Neural cell (in vitro differentiated cells): ENCODE measurements at regions not wholly inside any gene's neighbourhood (a gene's known extent, or its start where the extent isn't known, plus 50 kb on each side); places are given as distances from the start of the nearest gene placed in this dataset.
"Not testable (repeated sequence)": the region's sequence is repeated elsewhere in the genome, so short reads cannot be mapped to it uniquely, and the experiment has no call there.

Experiments
- H2AFZ ChIP-seq: fragments of 200-600, 300-800 bp; sonication (generic), shearing (Covaris generic); 2 replicates; pipeline ENCODE4 v1.6.0; 2014; ENCODE audit warnings: low read depth, mild to moderate bottlenecking, antibody characterized with exemption, low read length, moderate library complexity
- H3F3A ChIP-seq: fragments of 200-600 bp; shearing (Covaris generic); 2 replicates; pipeline ENCODE4 v1.6.1; 2016; ENCODE audit warnings: mild to moderate bottlenecking, moderate library complexity, mixed read lengths, antibody characterized with exemption, low read length; ENCODE audit not compliant: insufficient read depth, poor library complexity, severe bottlenecking
- H3K27ac ChIP-seq: fragments of 200-600, 300-800 bp; sonication (generic), shearing (Covaris generic); 2 replicates; pipeline ENCODE4 v1.5.1; 2014; ENCODE audit warnings: mild to moderate bottlenecking, low read length, moderate library complexity
- H3K27me3 ChIP-seq: fragments of 300-800, 200-600 bp; sonication (generic), shearing (Covaris generic); 2 replicates; pipeline ENCODE4 v1.6.0; 2014; ENCODE audit warnings: mild to moderate bottlenecking, low read depth, low read length, moderate library complexity; ENCODE audit not compliant: insufficient read depth
- H3K36me3 ChIP-seq: fragments of 300-800, 200-600 bp; sonication (generic), shearing (Covaris generic); 2 replicates; pipeline ENCODE4 v1.5.1; 2014; ENCODE audit warnings: mild to moderate bottlenecking, antibody characterized with exemption, low read length, moderate library complexity; ENCODE audit not compliant: insufficient read depth
- H3K4me2 ChIP-seq: fragments of 300-800, 200-600 bp; sonication (generic), shearing (Covaris generic); 2 replicates; pipeline ENCODE4 v1.6.0; 2014; ENCODE audit warnings: mild to moderate bottlenecking, low read length
- H3K4me3 ChIP-seq: fragments of 300-800, 200-600 bp; sonication (generic), shearing (Covaris generic); 2 replicates; pipeline ENCODE4 v1.5.1; 2014; ENCODE audit warnings: mild to moderate bottlenecking, low read length, moderate library complexity
- H3K79me2 ChIP-seq: fragments of 200-600 bp; shearing (Covaris generic); replicated peaks from 2 replicates; pipeline ENCODE4 v1.6.0; 2014; ENCODE audit warnings: mild to moderate bottlenecking, low read length, moderate library complexity; ENCODE audit not compliant: insufficient read depth
- H3K9ac ChIP-seq: fragments of 300-800, 200-600 bp; sonication (generic), shearing (Covaris generic); 2 replicates; pipeline ENCODE4 v1.6.1; 2016; ENCODE audit warnings: mild to moderate bottlenecking, low read length, mixed read lengths
- H3K9me2 ChIP-seq: fragments of 200-600 bp; shearing (Covaris generic); 2 replicates; pipeline ENCODE4 v1.6.1; 2016; ENCODE audit warnings: mild to moderate bottlenecking, low read length, mixed read lengths; ENCODE audit not compliant: insufficient read depth
- H3K9me3 ChIP-seq: fragments of 200-600, 300-800 bp; sonication (generic), shearing (Covaris generic); 2 replicates; pipeline ENCODE4 v1.6.1; 2016; ENCODE audit warnings: mild to moderate bottlenecking, mixed run types, low read length, moderate library complexity, mixed read lengths
- H4K20me1 ChIP-seq: fragments of 200-600 bp; shearing (Covaris generic); 2 replicates; pipeline ENCODE4 v1.6.1; 2016; ENCODE audit warnings: mild to moderate bottlenecking, mixed run types; ENCODE audit not compliant: insufficient read depth
- EP300 ChIP-seq: fragments of 450-650 bp; conservative IDR thresholded peaks from 2 replicates; pipeline ENCODE4 v1.6.1; 2014; ENCODE audit warnings: antibody characterized with exemption, mild to moderate bottlenecking, moderate library complexity; ENCODE audit not compliant: poor library complexity, severe bottlenecking
- EZH2 ChIP-seq: fragments of 200-600, 300-800 bp; shearing (Covaris generic), sonication (generic); IDR thresholded peaks from 2 replicates; pipeline ENCODE4 v1.6.1; 2014; ENCODE audit warnings: antibody characterized with exemption, low read length, borderline replicate concordance, mild to moderate bottlenecking; ENCODE audit not compliant: insufficient read depth, poor library complexity, severe bottlenecking
- MXI1 ChIP-seq: fragments of 450-650 bp; conservative IDR thresholded peaks from 2 replicates; pipeline ENCODE4 v1.6.1; 2014; ENCODE audit warnings: antibody characterized with exemption, mild to moderate bottlenecking; ENCODE audit not compliant: poor library complexity, severe bottlenecking
- POLR2AphosphoS5 ChIP-seq: IDR thresholded peaks from 2 replicates; pipeline ENCODE4 v1.6.1; 2012
- RAD21 ChIP-seq: fragments of 450-650 bp; conservative IDR thresholded peaks from 2 replicates; pipeline ENCODE4 v1.6.1; 2014; ENCODE audit warnings: antibody characterized with exemption, mild to moderate bottlenecking, moderate library complexity
- REST ChIP-seq: IDR thresholded peaks from 2 replicates; pipeline ENCODE4 v1.6.1; 2012; ENCODE audit warnings: borderline replicate concordance
- SMC3 ChIP-seq: fragments of 450-650 bp; conservative IDR thresholded peaks from 2 replicates; pipeline ENCODE4 v1.6.1; 2014; ENCODE audit warnings: antibody characterized with exemption, mild to moderate bottlenecking, moderate library complexity; ENCODE audit not compliant: poor library complexity
- TAF1 ChIP-seq: IDR thresholded peaks from 2 replicates; pipeline ENCODE4 v1.6.1; 2012; ENCODE audit warnings: low read depth
- TF ChIP-seq, protein P1 (sequence below): fragments of 450-650 bp; IDR thresholded peaks from 2 replicates; pipeline ENCODE4 v1.5.1; 2014; ENCODE audit warnings: antibody characterized with exemption, mild to moderate bottlenecking, moderate library complexity; ENCODE audit not compliant: poor library complexity, severe bottlenecking

DNA sequence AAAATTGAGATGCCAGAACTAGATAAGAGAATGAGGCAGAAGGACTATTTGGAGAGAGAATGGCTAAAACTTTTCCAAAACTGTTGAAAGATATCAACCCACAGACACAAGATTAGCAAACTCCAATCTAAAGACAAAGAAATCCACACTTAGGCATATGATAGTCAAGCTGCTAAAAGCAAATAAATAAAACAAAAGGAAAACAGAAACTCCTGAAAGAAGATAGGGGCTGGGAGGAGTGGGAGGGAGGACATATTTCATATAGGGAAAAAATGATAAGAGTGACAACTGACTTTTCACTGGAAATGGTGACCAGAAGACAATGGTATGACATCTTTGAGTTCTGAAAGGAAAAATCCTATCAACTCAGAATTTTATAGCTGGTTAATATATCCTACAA is 105.4 kb upstream of the ADO start:
- Histone ChIP-seq H3K9me3 (peaks cover 7% of the 10 kb centered on the region), H3F3A (no peaks in the 10 kb centered on the region), H3K4me3 (no peak overlapping the region), H3K9me2 (no peaks in the 10 kb centered on the region), H2AFZ (no peak overlapping the region), H4K20me1 (no peaks in the 10 kb centered on the region), H3K79me2 (no peaks in the 10 kb centered on the region), H3K9ac (no peak overlapping the region), H3K27ac (no peak overlapping the region), H3K4me2 (no peak overlapping the region), H3K27me3 (no peaks in the 10 kb centered on the region), H3K36me3 (no peaks in the 10 kb centered on the region)
- no peak for TF ChIP-seq POLR2AphosphoS5
- TF ChIP-seq REST = no peak
- TF ChIP-seq TAF1 = no peak
- TF ChIP-seq SMC3 = no peak
- TF ChIP-seq, protein P1, sequence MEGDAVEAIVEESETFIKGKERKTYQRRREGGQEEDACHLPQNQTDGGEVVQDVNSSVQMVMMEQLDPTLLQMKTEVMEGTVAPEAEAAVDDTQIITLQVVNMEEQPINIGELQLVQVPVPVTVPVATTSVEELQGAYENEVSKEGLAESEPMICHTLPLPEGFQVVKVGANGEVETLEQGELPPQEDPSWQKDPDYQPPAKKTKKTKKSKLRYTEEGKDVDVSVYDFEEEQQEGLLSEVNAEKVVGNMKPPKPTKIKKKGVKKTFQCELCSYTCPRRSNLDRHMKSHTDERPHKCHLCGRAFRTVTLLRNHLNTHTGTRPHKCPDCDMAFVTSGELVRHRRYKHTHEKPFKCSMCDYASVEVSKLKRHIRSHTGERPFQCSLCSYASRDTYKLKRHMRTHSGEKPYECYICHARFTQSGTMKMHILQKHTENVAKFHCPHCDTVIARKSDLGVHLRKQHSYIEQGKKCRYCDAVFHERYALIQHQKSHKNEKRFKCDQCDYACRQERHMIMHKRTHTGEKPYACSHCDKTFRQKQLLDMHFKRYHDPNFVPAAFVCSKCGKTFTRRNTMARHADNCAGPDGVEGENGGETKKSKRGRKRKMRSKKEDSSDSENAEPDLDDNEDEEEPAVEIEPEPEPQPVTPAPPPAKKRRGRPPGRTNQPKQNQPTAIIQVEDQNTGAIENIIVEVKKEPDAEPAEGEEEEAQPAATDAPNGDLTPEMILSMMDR = no peak
- TF ChIP-seq MXI1 = no peak
- TF ChIP-seq EP300 = no peak
- TF ChIP-seq EZH2 = no peak
- TF ChIP-seq RAD21 = no peak

DNA sequence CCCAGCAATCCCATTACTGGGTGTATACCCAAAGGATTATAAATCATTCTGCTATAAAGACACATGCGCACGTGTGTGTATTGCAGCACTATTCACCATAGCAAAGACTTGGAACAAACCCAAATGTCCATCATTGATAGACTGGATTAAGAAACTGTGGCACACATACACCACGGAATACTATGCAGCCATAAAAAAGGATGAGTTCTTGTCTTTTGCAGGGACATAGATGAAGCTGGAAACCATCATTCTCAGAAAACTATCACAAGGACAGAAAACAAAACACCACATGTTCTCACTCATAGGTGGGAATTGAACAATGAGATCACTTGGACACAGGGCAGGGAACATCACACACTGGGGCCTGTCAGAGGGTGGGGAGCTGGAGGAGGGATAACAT is 100.4 kb upstream of the ADO start:
- not testable (repeated sequence) for H3K36me3 ChIP-seq, H3K4me2 ChIP-seq, H3K79me2 ChIP-seq, H3K9me3 ChIP-seq, H3K27ac ChIP-seq, H3F3A ChIP-seq, H3K9me2 ChIP-seq, H2AFZ ChIP-seq, H3K9ac ChIP-seq, H3K27me3 ChIP-seq, H4K20me1 ChIP-seq, H3K4me3 ChIP-seq

DNA sequence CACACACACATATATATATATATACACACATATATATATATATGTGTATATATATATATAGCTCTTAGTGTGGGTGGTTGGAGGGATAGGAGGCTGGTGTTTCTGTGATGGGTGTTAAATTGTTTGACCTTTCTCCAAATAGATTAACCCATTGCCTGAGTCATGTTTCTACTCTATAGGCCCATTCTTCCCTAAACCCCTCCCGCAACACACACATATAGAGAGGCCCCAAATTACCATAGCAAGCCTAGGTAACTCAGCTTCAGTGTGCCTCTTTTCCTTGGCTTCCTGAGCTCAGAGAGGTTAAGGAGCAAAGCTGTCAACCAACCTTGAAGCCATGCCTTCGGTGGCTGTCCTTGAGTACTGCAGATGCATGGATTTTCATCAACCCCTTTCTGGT is 98.7 kb upstream of the ADO start:
- Histone ChIP-seq H3K27ac (no peak overlapping the region), H3K9ac (no peak overlapping the region), H3F3A (no peaks in the 10 kb centered on the region), H3K4me3 (no peak overlapping the region), H3K36me3 (no peaks in the 10 kb centered on the region), H3K9me3 (no peaks in the 10 kb centered on the region), H3K9me2 (no peaks in the 10 kb centered on the region), H4K20me1 (no peaks in the 10 kb centered on the region), H2AFZ (no peak overlapping the region), H3K79me2 (no peaks in the 10 kb centered on the region), H3K4me2 (no peak overlapping the region), H3K27me3 (no peaks in the 10 kb centered on the region)
- TF ChIP-seq TAF1 (no peak), RAD21 (no peak), MXI1 (no peak), EP300 (no peak), POLR2AphosphoS5 (no peak), EZH2 (no peak), REST (no peak), SMC3 (no peak)
- TF ChIP-seq, protein P1 = no peak
